ENCODE measurements at regions not wholly inside any gene's neighbourhood (a gene's known extent, or its start where the extent isn't known, plus 50 kb on each side); places are given as distances from the start of the nearest gene placed in this dataset.

DNA sequence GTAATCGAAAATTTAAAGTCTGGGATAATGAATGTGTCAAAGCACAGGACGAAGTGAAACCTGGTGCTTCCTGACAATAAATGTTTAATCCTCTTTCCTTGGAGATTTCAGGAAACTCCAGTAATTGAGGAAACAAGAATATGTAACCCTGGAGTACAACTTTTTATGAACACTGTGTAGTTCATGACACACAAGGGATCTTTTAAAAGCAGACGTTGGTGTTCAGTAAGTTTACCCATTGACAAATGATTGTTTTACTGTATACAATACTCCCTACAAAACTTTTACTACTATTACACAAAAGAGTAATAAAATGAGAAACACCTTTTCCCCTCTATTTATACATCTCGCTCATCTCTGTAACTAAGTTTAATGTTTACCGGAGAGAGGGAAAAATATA lies 312.4 kb downstream of the PPARGC1A start:
- DNase-seq, result no peak

DNA sequence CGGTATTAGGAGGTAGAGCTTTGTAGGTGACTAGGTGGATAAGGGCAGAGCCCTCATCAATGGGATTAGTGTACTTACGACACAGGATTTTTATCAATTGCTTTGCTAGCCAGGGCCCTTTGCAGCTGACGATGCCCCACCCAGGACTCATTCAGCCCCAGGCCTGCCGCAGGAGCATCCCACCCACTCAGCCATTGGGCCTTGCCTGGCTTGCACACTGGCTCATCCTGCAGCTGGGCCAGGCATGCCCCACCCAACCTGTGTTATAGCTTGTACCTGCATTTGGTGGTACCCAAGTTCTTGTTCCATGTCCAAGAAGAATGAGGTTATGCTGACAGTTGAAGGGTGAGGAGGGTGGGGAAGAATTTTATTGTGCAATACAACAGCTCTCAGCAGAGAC lies 317.5 kb downstream of the PPARGC1A start:
- no peak overlapping the region for H3K27ac ChIP-seq (ENCODE audit: low read length)
- H2AFZ ChIP-seq (ENCODE audit: low read length), result no peak overlapping the region
- H3K79me2 ChIP-seq (ENCODE audit: low read length), result no peaks in the 10 kb centered on the region

More for the DNA sequence above, 312.4 kb downstream of the PPARGC1A start:
- Histone ChIP-seq H2AFZ (ENCODE audit: low read length) (no peak overlapping the region), H3K27me3 (replicated peaks; ENCODE audit: insufficient read depth, low read length) (no peaks in the 10 kb centered on the region), H3K27ac (ENCODE audit: low read length) (no peak overlapping the region), H3K79me2 (ENCODE audit: low read length) (no peaks in the 10 kb centered on the region), H3F3A (ENCODE audit: insufficient read depth, low read length) (no peaks in the 10 kb centered on the region), H3K9me2 (replicated peaks; ENCODE audit: insufficient read depth, low read length) (no peaks in the 10 kb centered on the region; the same call in 1 of the 2 replicates), H3K9me3 (replicated peaks; ENCODE audit: insufficient read depth, low read length) (no peaks in the 10 kb centered on the region), H4K20me1 (ENCODE audit: insufficient read depth, low read length) (no peaks in the 10 kb centered on the region), H3K9ac (ENCODE audit: low read length) (no peak overlapping the region), H3K36me3 (replicated peaks; ENCODE audit: insufficient read depth, low read length) (no peaks in the 10 kb centered on the region), H3K4me3 (ENCODE audit: low read length) (no peak overlapping the region), H3K4me1 (ENCODE audit: low read length) (no peaks in the 10 kb centered on the region), H3K4me2 (ENCODE audit: low read depth, low read length) (no peak overlapping the region)
- TF ChIP-seq, protein P1, sequence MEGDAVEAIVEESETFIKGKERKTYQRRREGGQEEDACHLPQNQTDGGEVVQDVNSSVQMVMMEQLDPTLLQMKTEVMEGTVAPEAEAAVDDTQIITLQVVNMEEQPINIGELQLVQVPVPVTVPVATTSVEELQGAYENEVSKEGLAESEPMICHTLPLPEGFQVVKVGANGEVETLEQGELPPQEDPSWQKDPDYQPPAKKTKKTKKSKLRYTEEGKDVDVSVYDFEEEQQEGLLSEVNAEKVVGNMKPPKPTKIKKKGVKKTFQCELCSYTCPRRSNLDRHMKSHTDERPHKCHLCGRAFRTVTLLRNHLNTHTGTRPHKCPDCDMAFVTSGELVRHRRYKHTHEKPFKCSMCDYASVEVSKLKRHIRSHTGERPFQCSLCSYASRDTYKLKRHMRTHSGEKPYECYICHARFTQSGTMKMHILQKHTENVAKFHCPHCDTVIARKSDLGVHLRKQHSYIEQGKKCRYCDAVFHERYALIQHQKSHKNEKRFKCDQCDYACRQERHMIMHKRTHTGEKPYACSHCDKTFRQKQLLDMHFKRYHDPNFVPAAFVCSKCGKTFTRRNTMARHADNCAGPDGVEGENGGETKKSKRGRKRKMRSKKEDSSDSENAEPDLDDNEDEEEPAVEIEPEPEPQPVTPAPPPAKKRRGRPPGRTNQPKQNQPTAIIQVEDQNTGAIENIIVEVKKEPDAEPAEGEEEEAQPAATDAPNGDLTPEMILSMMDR (IDR thresholded peaks at IDR 0.05; ENCODE audit: low read length), result no peak
- TF ChIP-seq EZH2 (optimal IDR thresholded peaks at IDR 0.05; ENCODE audit: low read depth, low read length), result no peak
- no peak for TF ChIP-seq EZH2phosphoT487 (IDR thresholded peaks at IDR 0.05; ENCODE audit: low read length)

GRCh38 chr4:23567338-23567737 lies 322.5 kb downstream of the PPARGC1A start:
- no peak for DNase-seq
- no peaks in the 10 kb centered on the region for H3K9me3 ChIP-seq (replicated peaks; ENCODE audit: insufficient read depth, low read length)
- no peak overlapping the region for H3K27ac ChIP-seq (ENCODE audit: low read length)
- no peaks in the 10 kb centered on the region for H3K9me2 ChIP-seq (replicated peaks; ENCODE audit: insufficient read depth, low read length)
- no peaks in the 10 kb centered on the region for H3K27me3 ChIP-seq (replicated peaks; ENCODE audit: insufficient read depth, low read length)
- no peaks in the 10 kb centered on the region for H3K4me1 ChIP-seq (ENCODE audit: low read length)
- H3K4me3 ChIP-seq (ENCODE audit: low read length), result no peak overlapping the region
- no peak for TF ChIP-seq EZH2 (optimal IDR thresholded peaks at IDR 0.05; ENCODE audit: low read depth, low read length)
- TF ChIP-seq EZH2phosphoT487 (IDR thresholded peaks at IDR 0.05; ENCODE audit: low read length), result no peak
- TF ChIP-seq, protein P1 (IDR thresholded peaks at IDR 0.05; ENCODE audit: low read length), result no peak
- no peak overlapping the region for H2AFZ ChIP-seq (ENCODE audit: low read length)
- H4K20me1 ChIP-seq (ENCODE audit: insufficient read depth, low read length), result no peaks in the 10 kb centered on the region
- H3K9ac ChIP-seq (ENCODE audit: low read length), result no peak overlapping the region
- H3K36me3 ChIP-seq (replicated peaks; ENCODE audit: insufficient read depth, low read length), result no peaks in the 10 kb centered on the region
- H3K79me2 ChIP-seq (ENCODE audit: low read length), result no peaks in the 10 kb centered on the region
- H3K4me2 ChIP-seq (ENCODE audit: low read depth, low read length), result no peak overlapping the region
- H3F3A ChIP-seq (ENCODE audit: insufficient read depth, low read length), result no peaks in the 10 kb centered on the region

More for the DNA sequence above, 317.5 kb downstream of the PPARGC1A start:
- Histone ChIP-seq H3K4me3 (ENCODE audit: low read length) (no peak overlapping the region), H4K20me1 (ENCODE audit: insufficient read depth, low read length) (no peaks in the 10 kb centered on the region), H3K9ac (ENCODE audit: low read length) (no peak overlapping the region), H3K4me1 (ENCODE audit: low read length) (no peaks in the 10 kb centered on the region), H3K36me3 (replicated peaks; ENCODE audit: insufficient read depth, low read length) (no peaks in the 10 kb centered on the region), H3F3A (ENCODE audit: insufficient read depth, low read length) (no peaks in the 10 kb centered on the region), H3K4me2 (ENCODE audit: low read depth, low read length) (no peak overlapping the region), H3K27me3 (replicated peaks; ENCODE audit: insufficient read depth, low read length) (no peaks in the 10 kb centered on the region), H3K9me3 (replicated peaks; ENCODE audit: insufficient read depth, low read length) (no peaks in the 10 kb centered on the region), H3K9me2 (replicated peaks; ENCODE audit: insufficient read depth, low read length) (no peaks in the 10 kb centered on the region; the same call in 1 of the 2 replicates)
- DNase-seq, result no peak
- TF ChIP-seq EZH2 (optimal IDR thresholded peaks at IDR 0.05; ENCODE audit: low read depth, low read length) (no peak), EZH2phosphoT487 (IDR thresholded peaks at IDR 0.05; ENCODE audit: low read length) (no peak)
- TF ChIP-seq, protein P1 (IDR thresholded peaks at IDR 0.05; ENCODE audit: low read length), result no peak
